Suprapubic skin (tissue), 4 donors: ENCODE measurements at regions not wholly inside any gene's neighbourhood (a gene's known extent, or its start where the extent isn't known, plus 50 kb on each side); places are given as distances from the start of the nearest gene placed in this dataset.

Source experiments
- POLR2A ChIP-seq, 2 donors: fragments of 450-650 bp; IDR thresholded peaks; one replicate each; pipeline ENCODE4 v1.6.1; 2017; ENCODE audit warnings: antibody characterized with exemption in 2 of 2, mild to moderate bottlenecking in 2 of 2, moderate library complexity in 2 of 2
- POLR2AphosphoS5 ChIP-seq, 3 donors: sonication (generic); formaldehyde crosslinking; IDR thresholded peaks; one replicate each; pipeline ENCODE4 v1.6.1; 2017; ENCODE audit warnings: antibody characterized with exemption in 3 of 3
- TF ChIP-seq, protein P1 (sequence below), 2 donors: fragments of 200-600 bp in 1 of 2; fragments of 450-650 bp in 1 of 2; sonication (generic) in 1 of 2; IDR thresholded peaks; one replicate each; pipeline ENCODE4 v1.5.1; 2016 to 2019; ENCODE audit warnings: antibody characterized with exemption in 2 of 2, mild to moderate bottlenecking in 1 of 2, moderate library complexity in 1 of 2

- TF ChIP-seq, protein P1, sequence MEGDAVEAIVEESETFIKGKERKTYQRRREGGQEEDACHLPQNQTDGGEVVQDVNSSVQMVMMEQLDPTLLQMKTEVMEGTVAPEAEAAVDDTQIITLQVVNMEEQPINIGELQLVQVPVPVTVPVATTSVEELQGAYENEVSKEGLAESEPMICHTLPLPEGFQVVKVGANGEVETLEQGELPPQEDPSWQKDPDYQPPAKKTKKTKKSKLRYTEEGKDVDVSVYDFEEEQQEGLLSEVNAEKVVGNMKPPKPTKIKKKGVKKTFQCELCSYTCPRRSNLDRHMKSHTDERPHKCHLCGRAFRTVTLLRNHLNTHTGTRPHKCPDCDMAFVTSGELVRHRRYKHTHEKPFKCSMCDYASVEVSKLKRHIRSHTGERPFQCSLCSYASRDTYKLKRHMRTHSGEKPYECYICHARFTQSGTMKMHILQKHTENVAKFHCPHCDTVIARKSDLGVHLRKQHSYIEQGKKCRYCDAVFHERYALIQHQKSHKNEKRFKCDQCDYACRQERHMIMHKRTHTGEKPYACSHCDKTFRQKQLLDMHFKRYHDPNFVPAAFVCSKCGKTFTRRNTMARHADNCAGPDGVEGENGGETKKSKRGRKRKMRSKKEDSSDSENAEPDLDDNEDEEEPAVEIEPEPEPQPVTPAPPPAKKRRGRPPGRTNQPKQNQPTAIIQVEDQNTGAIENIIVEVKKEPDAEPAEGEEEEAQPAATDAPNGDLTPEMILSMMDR (IDR thresholded peaks at IDR 0.05), result peak in 1 of 2 donors; percentile 57
- TF ChIP-seq POLR2AphosphoS5 (IDR thresholded peaks at IDR 0.05) (no peak), POLR2A (IDR thresholded peaks at IDR 0.05) (no peak)
Measured at GRCh38 chr6:159110013-159110412, 59.2 kb upstream of the FNDC1 start.
